ENCODE measurements at regions not wholly inside any gene's neighbourhood (a gene's known extent, or its start where the extent isn't known, plus 50 kb on each side); places are given as distances from the start of the nearest gene placed in this dataset.

GRCh38 chr12:25045869-25046268 lies 97.0 kb upstream of the BCAT1 start:
- no TSS peak for BruUV-seq (replicated peaks)
- H3K9ac ChIP-seq (ENCODE audit: insufficient read depth, low read depth, low read length) = no peak overlapping the region
- peaks cover 7% of the 10 kb centered on the region; the same call in 1 of the 2 replicates for H3K9me3 ChIP-seq (ENCODE audit: low read length)
- no peak overlapping the region for H3K4me2 ChIP-seq (ENCODE audit: low read depth, low read length)
- no peak for ATAC-seq
- POLR2A ChIA-PET = no interaction called here
- intact Hi-C loops (cut with micrococcal nuclease; ENCODE audit: unreplicated experiment) = no loop called here
- H3K79me2 ChIP-seq (ENCODE audit: insufficient read depth, low read length) = no peaks in the 10 kb centered on the region
- H3K27me3 ChIP-seq (ENCODE audit: control insufficient read depth in 1 of 2, insufficient read depth in 2 of 2, low read length in 2 of 2) = no peaks in the 10 kb centered on the region; a peak in 1 of 5 replicates
- FAIRE-seq = no peak
- DNase-seq (ENCODE audit: low spot score) = no peak
- no peak overlapping the region for H3K27ac ChIP-seq (ENCODE audit: extremely low read length, insufficient read depth, low read length)
- no peak overlapping the region for H3K4me3 ChIP-seq (replicated peaks in 1 of 3; ENCODE audit: insufficient read depth in 1 of 3, low read depth in 2 of 3, low read length in 3 of 3)
- no peak for TF ChIP-seq ZBTB33 (CRISPR knock-in tag; IDR thresholded peaks at IDR 0.05)
- no peak for TF ChIP-seq HMG20A (CRISPR knock-in tag; IDR thresholded peaks at IDR 0.05; ENCODE audit: borderline replicate concordance)
- no peak for TF ChIP-seq KAT7 (CRISPR knock-in tag; IDR thresholded peaks at IDR 0.05; ENCODE audit: borderline replicate concordance)
- TF ChIP-seq PITX1 (CRISPR knock-in tag; IDR thresholded peaks at IDR 0.05) = no peak
- no peak for TF ChIP-seq RELA (CRISPR knock-in tag; IDR thresholded peaks at IDR 0.05)
- TF ChIP-seq ATAD3A (CRISPR knock-in tag; IDR thresholded peaks at IDR 0.05) = no peak
- in situ Hi-C loops (cut with HindIII; ENCODE audit: extremely low pct_ligation_motif_present, low pct_unique_long_range_greater_than_20kb) = no loop called here
- no peaks in the 10 kb centered on the region for H4K20me1 ChIP-seq (ENCODE audit: insufficient read depth, low read length)
- H3K36me3 ChIP-seq (replicated peaks in 1 of 2; ENCODE audit: control insufficient read depth in 1 of 2, insufficient read depth in 2 of 2, low read length in 2 of 2) = no peaks in the 10 kb centered on the region
- CTCF ChIA-PET (ENCODE audit: low intra/inter-chr PET ratio, low total read pairs) = no interaction called here
- no peaks in the 10 kb centered on the region for H3K4me1 ChIP-seq (ENCODE audit: insufficient read depth, low read length)
- H2AFZ ChIP-seq (ENCODE audit: low read length) = no peak overlapping the region

GRCh38 chr12:25041006-25041741 lies 92.3 kb upstream of the BCAT1 start:
- ChIA-PET POLR2A (no interaction called here), CTCF (ENCODE audit: low intra/inter-chr PET ratio, low total read pairs) (no interaction called here)
- no peaks in the 10 kb centered on the region for H3K36me3 ChIP-seq (replicated peaks in 1 of 2; ENCODE audit: control insufficient read depth in 1 of 2, insufficient read depth in 2 of 2, low read length in 2 of 2)
- H3K79me2 ChIP-seq (ENCODE audit: insufficient read depth, low read length) = no peaks in the 10 kb centered on the region
- no peaks in the 10 kb centered on the region; a peak in 1 of 5 replicates for H3K27me3 ChIP-seq (ENCODE audit: control insufficient read depth in 1 of 2, insufficient read depth in 2 of 2, low read length in 2 of 2)
- H4K20me1 ChIP-seq (ENCODE audit: insufficient read depth, low read length) = no peaks in the 10 kb centered on the region
- in situ Hi-C loops (cut with HindIII; ENCODE audit: extremely low pct_ligation_motif_present, low pct_unique_long_range_greater_than_20kb) = no loop called here
- WGBS (ENCODE audit: low lambda C conversion rate) = 25% methylated on average over 9 of the region's 9 CpGs
- no TSS peak for BruUV-seq (replicated peaks)
- no peak overlapping the region for H3K27ac ChIP-seq (ENCODE audit: extremely low read length, insufficient read depth, low read length)
- H3K4me3 ChIP-seq (replicated peaks in 1 of 3; ENCODE audit: insufficient read depth in 1 of 3, low read depth in 2 of 3, low read length in 3 of 3) = no peak overlapping the region
- no peak for ATAC-seq
- H3K4me2 ChIP-seq (ENCODE audit: low read depth, low read length) = no peak overlapping the region
- no peak overlapping the region for H2AFZ ChIP-seq (ENCODE audit: low read length)
- intact Hi-C loops (cut with micrococcal nuclease; ENCODE audit: unreplicated experiment) = no loop called here
- no peaks in the 10 kb centered on the region for H3K4me1 ChIP-seq (ENCODE audit: insufficient read depth, low read length)
- no peaks in the 10 kb centered on the region for H3K9me3 ChIP-seq (ENCODE audit: low read length)
- no peak for DNase-seq (ENCODE audit: low spot score)
- FAIRE-seq = no peak
- H3K9ac ChIP-seq (ENCODE audit: insufficient read depth, low read depth, low read length) = no peak overlapping the region
- TF ChIP-seq MED13 (CRISPR knock-in tag; IDR thresholded peaks at IDR 0.05) = no peak
- TF ChIP-seq RXRA (CRISPR knock-in tag; IDR thresholded peaks at IDR 0.05) = no peak
- TF ChIP-seq KLF6 (CRISPR knock-in tag; IDR thresholded peaks at IDR 0.05) = no peak
- TF ChIP-seq CBFB (CRISPR knock-in tag; IDR thresholded peaks at IDR 0.05) = no peak
- no peak for TF ChIP-seq PBX3 (CRISPR knock-in tag; IDR thresholded peaks at IDR 0.05; ENCODE audit: borderline replicate concordance)
- TF ChIP-seq EEA1 (CRISPR knock-in tag; IDR thresholded peaks at IDR 0.05; ENCODE audit: borderline replicate concordance) = no peak
- no peak for TF ChIP-seq ZNF761 (CRISPR knock-in tag; conservative IDR thresholded peaks at IDR 0.05)
- no peak for TF ChIP-seq ZFP90 (CRISPR knock-in tag; IDR thresholded peaks at IDR 0.05; ENCODE audit: borderline replicate concordance)
- TF ChIP-seq ZBTB1 (CRISPR knock-in tag; IDR thresholded peaks at IDR 0.05; ENCODE audit: borderline replicate concordance) = no peak
- TF ChIP-seq ETV6 (CRISPR knock-in tag; conservative IDR thresholded peaks at IDR 0.05) = no peak
- no peak for TF ChIP-seq SRSF1 (optimal IDR thresholded peaks at IDR 0.05; ENCODE audit: low read depth, low read length)

Data from HepG2 (cell line).